ENCODE measurements at regions not wholly inside any gene's neighbourhood (a gene's known extent, or its start where the extent isn't known, plus 50 kb on each side); places are given as distances from the start of the nearest gene placed in this dataset.
"Not testable (repeated sequence)": the region's sequence is repeated elsewhere in the genome, so short reads cannot be mapped to it uniquely, and the experiment has no call there.

GRCh38 chrX:121671649-121672048 lies 624.2 kb downstream of the GLUD2 start:
- Histone ChIP-seq H3K79me2 (ENCODE audit: low read length) (no peaks in the 10 kb centered on the region), H3K27me3 (ENCODE audit: low read depth, low read length) (no peaks in the 10 kb centered on the region), H3K36me3 (replicated peaks; ENCODE audit: low read depth, low read length) (peaks cover 5% of the 10 kb centered on the region), H3K4me3 (ENCODE audit: low read length) (no peak overlapping the region), H3K9ac (ENCODE audit: low read length) (no peak overlapping the region), H2AFZ (ENCODE audit: low read depth, low read length) (no peak overlapping the region), H3K4me1 (ENCODE audit: low read length) (peaks cover 8% of the 10 kb centered on the region; the same call in 1 of the 2 replicates), H3K4me2 (ENCODE audit: low read length) (0 out of 2 replicates have a peak overlapping the region, but pooled peaks have one; percentile 18), H3K9me3 (ENCODE audit: insufficient read depth, low read length) (0 out of 2 replicates have a peak, but pooled peaks cover 5% of the 10 kb centered on the region), H3K27ac (ENCODE audit: low read length) (no peak overlapping the region), H4K20me1 (ENCODE audit: insufficient read depth, low read length) (no peaks in the 10 kb centered on the region)
- TF ChIP-seq EZH2phosphoT487 (IDR thresholded peaks at IDR 0.05; ENCODE audit: low read depth) (no peak), CTCF (IDR thresholded peaks at IDR 0.05; ENCODE audit: low read depth, low read length) (no peak)

GRCh38 chrX:121709236-121709635 lies 661.8 kb downstream of the GLUD2 start:
- H3K27ac ChIP-seq (ENCODE audit: low read length); H3K9ac ChIP-seq (ENCODE audit: low read length); H2AFZ ChIP-seq (ENCODE audit: low read depth, low read length); H3K79me2 ChIP-seq (ENCODE audit: low read length); H3K4me3 ChIP-seq (ENCODE audit: low read length); H3K9me3 ChIP-seq (ENCODE audit: insufficient read depth, low read length); H3K4me2 ChIP-seq (ENCODE audit: low read length); H4K20me1 ChIP-seq (ENCODE audit: insufficient read depth, low read length); H3K36me3 ChIP-seq (replicated peaks; ENCODE audit: low read depth, low read length); H3K4me1 ChIP-seq (ENCODE audit: low read length); H3K27me3 ChIP-seq (ENCODE audit: low read depth, low read length): not testable (repeated sequence)

GRCh38 chrX:121733514-121733913 lies 686.1 kb downstream of the GLUD2 start:
- Histone ChIP-seq H3K36me3 (replicated peaks; ENCODE audit: low read depth, low read length) (no peaks in the 10 kb centered on the region), H3K9ac (ENCODE audit: low read length) (no peak overlapping the region), H3K4me1 (ENCODE audit: low read length) (no peaks in the 10 kb centered on the region), H3K27me3 (ENCODE audit: low read depth, low read length) (no peaks in the 10 kb centered on the region), H3K4me3 (ENCODE audit: low read length) (no peak overlapping the region), H3K27ac (ENCODE audit: low read length) (no peak overlapping the region), H2AFZ (ENCODE audit: low read depth, low read length) (no peak overlapping the region), H4K20me1 (ENCODE audit: insufficient read depth, low read length) (no peaks in the 10 kb centered on the region), H3K4me2 (ENCODE audit: low read length) (no peak overlapping the region), H3K79me2 (ENCODE audit: low read length) (no peaks in the 10 kb centered on the region), H3K9me3 (ENCODE audit: insufficient read depth, low read length) (no peaks in the 10 kb centered on the region)
- TF ChIP-seq EZH2phosphoT487 (IDR thresholded peaks at IDR 0.05; ENCODE audit: low read depth) (no peak), CTCF (IDR thresholded peaks at IDR 0.05; ENCODE audit: low read depth, low read length) (no peak)

GRCh38 chrX:121746105-121746504 lies 698.7 kb downstream of the GLUD2 start:
- Histone ChIP-seq H3K4me2 (ENCODE audit: low read length) (no peak overlapping the region), H3K27me3 (ENCODE audit: low read depth, low read length) (no peaks in the 10 kb centered on the region), H3K27ac (ENCODE audit: low read length) (no peak overlapping the region), H3K4me1 (ENCODE audit: low read length) (no peaks in the 10 kb centered on the region), H3K4me3 (ENCODE audit: low read length) (no peak overlapping the region), H3K79me2 (ENCODE audit: low read length) (no peaks in the 10 kb centered on the region), H3K9ac (ENCODE audit: low read length) (no peak overlapping the region), H3K9me3 (ENCODE audit: insufficient read depth, low read length) (no peaks in the 10 kb centered on the region), H4K20me1 (ENCODE audit: insufficient read depth, low read length) (no peaks in the 10 kb centered on the region), H3K36me3 (replicated peaks; ENCODE audit: low read depth, low read length) (no peaks in the 10 kb centered on the region), H2AFZ (ENCODE audit: low read depth, low read length) (no peak overlapping the region)
- TF ChIP-seq EZH2phosphoT487 (IDR thresholded peaks at IDR 0.05; ENCODE audit: low read depth), result no peak
- TF ChIP-seq CTCF (IDR thresholded peaks at IDR 0.05; ENCODE audit: low read depth, low read length), result no peak

GRCh38 chrX:121753602-121754001 lies 706.2 kb downstream of the GLUD2 start:
- not testable (repeated sequence) for H3K27me3 ChIP-seq (ENCODE audit: low read depth, low read length); H3K4me1 ChIP-seq (ENCODE audit: low read length); H4K20me1 ChIP-seq (ENCODE audit: insufficient read depth, low read length); H3K27ac ChIP-seq (ENCODE audit: low read length); H2AFZ ChIP-seq (ENCODE audit: low read depth, low read length); H3K36me3 ChIP-seq (replicated peaks; ENCODE audit: low read depth, low read length); H3K4me2 ChIP-seq (ENCODE audit: low read length); H3K9ac ChIP-seq (ENCODE audit: low read length); H3K9me3 ChIP-seq (ENCODE audit: insufficient read depth, low read length); H3K79me2 ChIP-seq (ENCODE audit: low read length); H3K4me3 ChIP-seq (ENCODE audit: low read length)
